HUES48 (cell line): ENCODE measurements at regions not wholly inside any gene's neighbourhood (a gene's known extent, or its start where the extent isn't known, plus 50 kb on each side); places are given as distances from the start of the nearest gene placed in this dataset.

ENCODE experiments used
- H3K27ac ChIP-seq: one replicate; pipeline ENCODE4 v1.7.0; 2013; ENCODE audit warnings: low read depth, low read length, inconsistent platforms
- H3K27me3 ChIP-seq: 2 replicates; pipeline ENCODE4 v1.6.1; 2013; ENCODE audit warnings: mild to moderate bottlenecking, low read length; ENCODE audit not compliant: control insufficient read depth, insufficient read depth
- H3K36me3 ChIP-seq: 2 replicates; pipeline ENCODE4 v1.6.1; 2013; ENCODE audit warnings: low read length; ENCODE audit not compliant: control insufficient read depth, insufficient read depth
- H3K4me1 ChIP-seq: 2 replicates; pipeline ENCODE4 v1.6.1; 2013; ENCODE audit warnings: mild to moderate bottlenecking, low read length; ENCODE audit not compliant: control insufficient read depth, insufficient read depth
- H3K4me3 ChIP-seq: 2 replicates; pipeline ENCODE4 v1.5.1; 2013; ENCODE audit warnings: mild to moderate bottlenecking, low read depth, low read length
- H3K9ac ChIP-seq: 2 replicates; pipeline ENCODE4 v1.6.1; 2013; ENCODE audit warnings: mild to moderate bottlenecking, low read depth, low read length, moderate library complexity
- H3K9me3 ChIP-seq: 2 replicates; pipeline ENCODE4 v1.6.1; 2013; ENCODE audit warnings: low read length; ENCODE audit not compliant: control insufficient read depth, insufficient read depth

- H3K9ac ChIP-seq: no peak overlapping the region
- no peaks in the 10 kb centered on the region for H3K9me3 ChIP-seq
- H3K27me3 ChIP-seq: no peaks in the 10 kb centered on the region
- no peaks in the 10 kb centered on the region for H3K36me3 ChIP-seq
- no peak overlapping the region for H3K27ac ChIP-seq
- H3K4me1 ChIP-seq: peaks cover 4% of the 10 kb centered on the region; the same call in 1 of the 2 replicates
- no peak overlapping the region for H3K4me3 ChIP-seq
These were observed 378.2 kb upstream of the PRKCQ start for GRCh38 chr10:6958254-6958653.

GRCh38 chr10:6957851-6958250 lies 377.8 kb upstream of the PRKCQ start:
- Histone ChIP-seq H3K4me3 (no peak overlapping the region), H3K9me3 (no peaks in the 10 kb centered on the region), H3K27me3 (no peaks in the 10 kb centered on the region), H3K4me1 (peaks cover 4% of the 10 kb centered on the region; the same call in 1 of the 2 replicates), H3K27ac (no peak overlapping the region), H3K9ac (no peak overlapping the region), H3K36me3 (no peaks in the 10 kb centered on the region)

GRCh38 chr10:6956562-6956961 lies 376.5 kb upstream of the PRKCQ start:
- H3K36me3 ChIP-seq: no peaks in the 10 kb centered on the region
- H3K4me1 ChIP-seq: peaks cover 4% of the 10 kb centered on the region; the same call in 1 of the 2 replicates
- H3K9ac ChIP-seq: no peak overlapping the region
- H3K27me3 ChIP-seq: no peaks in the 10 kb centered on the region
- no peaks in the 10 kb centered on the region for H3K9me3 ChIP-seq
- H3K4me3 ChIP-seq: no peak overlapping the region
- no peak overlapping the region for H3K27ac ChIP-seq

GRCh38 chr10:6953271-6953801 lies 373.3 kb upstream of the PRKCQ start:
- Histone ChIP-seq H3K9ac (no peak overlapping the region), H3K36me3 (no peaks in the 10 kb centered on the region), H3K4me1 (peaks cover 4% of the 10 kb centered on the region; the same call in 1 of the 2 replicates), H3K4me3 (no peak overlapping the region), H3K27ac (no peak overlapping the region), H3K9me3 (no peaks in the 10 kb centered on the region), H3K27me3 (no peaks in the 10 kb centered on the region)

GRCh38 chr10:6951732-6952131 lies 371.7 kb upstream of the PRKCQ start:
- H3K27me3 ChIP-seq: no peaks in the 10 kb centered on the region
- H3K36me3 ChIP-seq: no peaks in the 10 kb centered on the region
- H3K9ac ChIP-seq: no peak overlapping the region
- H3K9me3 ChIP-seq: no peaks in the 10 kb centered on the region
- H3K4me1 ChIP-seq: no peaks in the 10 kb centered on the region
- H3K27ac ChIP-seq: no peak overlapping the region
- no peak overlapping the region for H3K4me3 ChIP-seq

- H3K27me3 ChIP-seq: no peaks in the 10 kb centered on the region
- H3K4me3 ChIP-seq: no peak overlapping the region
- no peak overlapping the region for H3K27ac ChIP-seq
- H3K4me1 ChIP-seq: no peaks in the 10 kb centered on the region
- no peaks in the 10 kb centered on the region for H3K9me3 ChIP-seq
- no peaks in the 10 kb centered on the region for H3K36me3 ChIP-seq
- H3K9ac ChIP-seq: no peak overlapping the region
These were observed 370.1 kb upstream of the PRKCQ start for GRCh38 chr10:6950133-6950532.

GRCh38 chr10:6944436-6944835 lies 364.4 kb upstream of the PRKCQ start:
- no peaks in the 10 kb centered on the region for H3K27me3 ChIP-seq
- H3K9ac ChIP-seq: no peak overlapping the region
- H3K4me3 ChIP-seq: no peak overlapping the region
- no peaks in the 10 kb centered on the region for H3K36me3 ChIP-seq
- H3K9me3 ChIP-seq: no peaks in the 10 kb centered on the region
- no peaks in the 10 kb centered on the region for H3K4me1 ChIP-seq
- H3K27ac ChIP-seq: no peak overlapping the region

GRCh38 chr10:6938384-6938783 lies 358.3 kb upstream of the PRKCQ start:
- no peak overlapping the region for H3K27ac ChIP-seq

GRCh38 chr10:6936931-6937330 lies 356.9 kb upstream of the PRKCQ start:
- H3K9ac ChIP-seq: no peak overlapping the region
- H3K9me3 ChIP-seq: peaks cover 12% of the 10 kb centered on the region; the same call in 1 of the 2 replicates
- no peak overlapping the region for H3K4me3 ChIP-seq
- no peaks in the 10 kb centered on the region for H3K36me3 ChIP-seq
- H3K4me1 ChIP-seq: peaks cover 7% of the 10 kb centered on the region; the same call in 1 of the 2 replicates
- no peak overlapping the region for H3K27ac ChIP-seq
- peaks cover 3% of the 10 kb centered on the region; the same call in 1 of the 2 replicates for H3K27me3 ChIP-seq

More at GRCh38 chr10:6938384-6938783, 358.3 kb upstream of the PRKCQ start:
- Histone ChIP-seq H3K9me3 (peaks cover 12% of the 10 kb centered on the region; the same call in 1 of the 2 replicates), H3K36me3 (no peaks in the 10 kb centered on the region), H3K4me3 (no peak overlapping the region), H3K4me1 (peaks cover 7% of the 10 kb centered on the region; the same call in 1 of the 2 replicates), H3K9ac (no peak overlapping the region), H3K27me3 (peaks cover 3% of the 10 kb centered on the region; the same call in 1 of the 2 replicates)

- Histone ChIP-seq H3K4me1 (peaks cover 7% of the 10 kb centered on the region; the same call in 1 of the 2 replicates), H3K4me3 (no peak overlapping the region), H3K9ac (no peak overlapping the region), H3K27ac (no peak overlapping the region), H3K36me3 (no peaks in the 10 kb centered on the region), H3K9me3 (0 out of 2 replicates have a peak, but pooled peaks cover 3% of the 10 kb centered on the region), H3K27me3 (no peaks in the 10 kb centered on the region)
These were observed 349.2 kb upstream of the PRKCQ start for GRCh38 chr10:6929148-6929830.

- Histone ChIP-seq H3K36me3 (no peaks in the 10 kb centered on the region), H3K27me3 (no peaks in the 10 kb centered on the region), H3K9me3 (no peaks in the 10 kb centered on the region), H3K4me3 (no peak overlapping the region), H3K9ac (no peak overlapping the region), H3K4me1 (peaks cover 7% of the 10 kb centered on the region; the same call in 1 of the 2 replicates), H3K27ac (no peak overlapping the region)
These were observed 348.5 kb upstream of the PRKCQ start for GRCh38 chr10:6928586-6928985.
